GM21526 (cell line): ENCODE measurements at regions not wholly inside any gene's neighbourhood (a gene's known extent, or its start where the extent isn't known, plus 50 kb on each side); places are given as distances from the start of the nearest gene placed in this dataset.
"Not testable (repeated sequence)": the region's sequence is repeated elsewhere in the genome, so short reads cannot be mapped to it uniquely, and the experiment has no call there.

Source experiments
- ATAC-seq: cut with Tn5 transposase; IDR thresholded peaks from one replicate; pipeline ENCODE4 v1.9.1; 2021; ENCODE audit warnings: moderate library complexity; ENCODE audit not compliant: unreplicated experiment, low FRiP score

- no peak for ATAC-seq
Observed at GRCh38 chr6:153465050-153465449, 334.0 kb upstream of the RGS17 start.

GRCh38 chr6:153449279-153449678, 318.2 kb upstream of the RGS17 start:
- ATAC-seq, result no peak

GRCh38 chr6:153442749-153443148, 311.7 kb upstream of the RGS17 start:
- not testable (repeated sequence) for ATAC-seq

GRCh38 chr6:153442096-153442495, 311.0 kb upstream of the RGS17 start:
- ATAC-seq, result no peak

GRCh38 chr6:153437193-153437592, 306.1 kb upstream of the RGS17 start:
- no peak for ATAC-seq

GRCh38 chr6:153436351-153436750, 305.3 kb upstream of the RGS17 start:
- no peak for ATAC-seq

GRCh38 chr6:153435787-153436186, 304.7 kb upstream of the RGS17 start:
- no peak for ATAC-seq

GRCh38 chr6:153425536-153425935, 294.5 kb upstream of the RGS17 start:
- no peak for ATAC-seq

- ATAC-seq, result no peak
Observed at GRCh38 chr6:153424719-153425400, 293.8 kb upstream of the RGS17 start.

GRCh38 chr6:153412519-153412918, 281.4 kb upstream of the RGS17 start:
- no peak for ATAC-seq

- ATAC-seq, result no peak
Observed at GRCh38 chr6:153411070-153411648, 280.1 kb upstream of the RGS17 start.

- no peak for ATAC-seq
Observed at GRCh38 chr6:153405931-153406330, 274.8 kb upstream of the RGS17 start.

- no peak for ATAC-seq
Observed at GRCh38 chr6:153401751-153402150, 270.7 kb upstream of the RGS17 start.

GRCh38 chr6:153392156-153392555, 261.1 kb upstream of the RGS17 start:
- no peak for ATAC-seq

- no peak for ATAC-seq
Observed at GRCh38 chr6:153373869-153374268, 242.8 kb upstream of the RGS17 start.

- ATAC-seq, result no peak
Observed at GRCh38 chr6:153368131-153368530, 237.0 kb upstream of the RGS17 start.

GRCh38 chr6:153367021-153367420, 235.9 kb upstream of the RGS17 start:
- no peak for ATAC-seq

GRCh38 chr6:153357391-153357790, 226.3 kb upstream of the RGS17 start:
- no peak for ATAC-seq

- ATAC-seq, result no peak
Observed at GRCh38 chr6:153340568-153340967, 209.5 kb upstream of the RGS17 start.

- no peak for ATAC-seq
Observed at GRCh38 chr6:153334121-153334520, 203.0 kb upstream of the RGS17 start.

- not testable (repeated sequence) for ATAC-seq
Observed at GRCh38 chr6:153331221-153331620, 200.1 kb upstream of the RGS17 start.

- ATAC-seq, result no peak
Observed at GRCh38 chr6:153328194-153328593, 197.1 kb upstream of the RGS17 start.
